HG03354 (cell line): ENCODE measurements at regions not wholly inside any gene's neighbourhood (a gene's known extent, or its start where the extent isn't known, plus 50 kb on each side); places are given as distances from the start of the nearest gene placed in this dataset.
"Not testable (repeated sequence)": the region's sequence is repeated elsewhere in the genome, so short reads cannot be mapped to it uniquely, and the experiment has no call there.

Source experiments
- ATAC-seq: cut with Tn5 transposase; IDR thresholded peaks from one replicate; pipeline ENCODE4 v1.9.1; 2021; ENCODE audit warnings: mild to moderate bottlenecking; ENCODE audit not compliant: unreplicated experiment, poor library complexity, severe bottlenecking

DNA sequence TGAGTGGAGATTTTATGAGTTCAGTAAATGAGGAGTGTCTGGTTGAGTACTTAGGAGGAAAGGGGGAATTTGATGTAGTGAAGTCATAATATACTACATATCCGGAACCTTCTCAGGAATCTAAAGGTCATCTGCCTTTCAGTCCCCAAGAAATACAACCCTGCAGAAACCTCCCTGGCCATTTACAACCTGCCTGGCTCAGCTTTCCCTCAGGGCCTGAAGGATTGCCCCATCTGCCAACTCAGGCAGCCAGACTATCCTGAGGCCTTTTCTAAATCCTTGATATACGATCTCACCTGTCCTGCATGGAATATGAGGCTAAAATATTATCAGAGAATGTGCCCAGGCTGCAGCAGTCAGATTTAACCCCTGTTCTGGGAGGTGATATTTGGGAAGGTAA lies 165.4 kb upstream of the SPOPL start:
- ATAC-seq, result no peak

DNA sequence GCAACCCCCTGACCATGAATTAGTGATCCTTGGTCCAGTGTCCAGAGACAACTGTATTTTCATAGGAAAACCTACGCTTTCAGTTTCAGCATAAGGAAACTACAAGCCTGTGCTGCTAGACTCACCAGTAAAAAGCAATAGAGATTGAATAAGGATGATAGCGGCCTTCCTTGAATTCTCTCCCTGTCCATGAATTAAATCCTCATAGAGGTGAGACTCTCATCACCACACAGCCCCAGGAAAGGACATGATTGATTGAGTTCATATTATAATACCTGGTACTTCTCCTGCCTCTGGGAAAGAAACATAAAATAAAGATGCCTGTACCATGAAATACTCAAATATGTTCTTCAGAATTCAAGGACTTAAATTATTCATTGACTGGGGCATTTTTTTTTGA lies 146.3 kb upstream of the SPOPL start:
- ATAC-seq, result no peak

DNA sequence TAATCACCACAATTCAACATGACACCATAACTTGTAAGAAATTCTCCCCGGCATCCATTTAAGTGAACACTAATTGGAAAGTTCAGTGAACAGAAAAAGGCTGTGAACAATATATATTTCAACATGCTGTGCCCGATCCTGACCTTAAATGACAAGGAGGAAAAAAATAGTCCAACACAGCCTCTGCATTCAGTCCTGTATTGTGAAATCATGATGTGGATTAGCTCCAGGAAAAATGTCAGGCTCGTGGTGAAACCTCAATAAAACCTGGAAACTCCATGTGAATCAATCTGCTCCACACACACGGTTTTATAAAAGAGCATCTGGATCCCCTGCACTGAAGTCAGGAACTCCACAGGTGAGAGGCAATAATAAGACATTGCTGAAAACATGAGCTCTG lies 145.4 kb upstream of the SPOPL start:
- ATAC-seq, result no peak

DNA sequence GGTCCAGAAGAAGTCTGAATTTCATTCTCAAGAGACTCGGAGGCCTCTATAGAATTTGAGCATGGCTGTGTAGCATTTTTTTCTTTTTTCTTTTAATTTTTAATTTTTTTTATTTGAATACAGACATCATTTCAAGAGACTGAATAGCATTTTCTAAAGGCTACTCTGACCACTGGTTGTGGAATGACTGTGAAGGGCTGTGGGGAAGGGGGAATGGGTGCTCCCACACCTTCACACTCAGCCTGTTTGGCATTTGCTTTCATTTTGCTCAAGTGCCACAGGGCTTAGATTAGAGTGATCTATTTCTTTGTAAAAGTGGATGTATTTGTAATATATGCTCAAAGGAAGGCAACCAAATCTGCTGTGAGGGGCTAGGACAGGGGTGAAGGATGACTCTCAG lies 142.0 kb upstream of the SPOPL start:
- peak; percentile 86 for ATAC-seq

DNA sequence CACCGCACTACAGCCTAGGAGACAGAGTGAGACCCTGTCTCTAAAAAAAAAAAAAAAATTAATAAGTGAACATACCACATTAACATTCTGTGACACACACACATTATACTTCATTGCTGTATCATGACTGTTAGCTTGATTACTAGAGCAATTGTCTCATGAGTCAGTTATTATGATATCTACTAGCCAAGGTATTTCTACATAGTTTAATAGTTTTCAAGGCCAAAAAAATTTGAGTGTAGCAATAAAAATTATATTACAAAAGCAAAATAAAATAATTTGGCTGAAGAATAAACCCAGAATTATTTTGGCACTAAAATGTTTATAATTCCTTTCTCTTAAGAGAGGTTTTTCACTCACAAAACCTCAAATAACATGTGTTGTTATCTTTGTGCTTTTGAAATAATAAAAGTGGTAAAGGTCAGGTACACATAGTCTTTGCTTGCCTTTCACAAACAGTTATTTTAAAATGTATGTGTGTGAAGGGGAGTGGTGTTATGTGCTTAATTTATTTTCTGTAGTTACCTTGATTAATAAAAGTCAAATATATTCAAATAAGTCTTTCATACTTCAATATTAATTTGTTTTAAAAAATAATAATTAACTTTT lies 136.9 kb upstream of the SPOPL start:
- no peak for ATAC-seq

DNA sequence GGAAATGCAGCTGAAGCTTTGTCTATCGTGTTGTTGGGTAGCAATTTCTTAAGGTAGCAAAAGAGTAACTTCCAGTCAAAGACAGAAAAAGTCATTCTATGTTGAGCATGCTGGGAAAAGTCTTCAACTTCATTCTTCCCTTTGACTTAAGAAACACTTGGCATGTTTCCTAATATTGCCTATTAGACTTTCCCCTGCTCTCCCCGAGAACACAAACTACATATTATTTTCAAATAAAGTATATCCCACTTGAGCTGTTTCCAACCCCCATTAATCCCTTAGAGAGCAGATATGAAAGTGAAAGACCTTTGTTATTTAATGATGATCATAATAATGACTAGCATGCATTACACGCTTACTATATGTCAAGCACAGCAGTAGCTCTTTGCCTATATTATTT lies 136.0 kb upstream of the SPOPL start:
- ATAC-seq, result no peak

DNA sequence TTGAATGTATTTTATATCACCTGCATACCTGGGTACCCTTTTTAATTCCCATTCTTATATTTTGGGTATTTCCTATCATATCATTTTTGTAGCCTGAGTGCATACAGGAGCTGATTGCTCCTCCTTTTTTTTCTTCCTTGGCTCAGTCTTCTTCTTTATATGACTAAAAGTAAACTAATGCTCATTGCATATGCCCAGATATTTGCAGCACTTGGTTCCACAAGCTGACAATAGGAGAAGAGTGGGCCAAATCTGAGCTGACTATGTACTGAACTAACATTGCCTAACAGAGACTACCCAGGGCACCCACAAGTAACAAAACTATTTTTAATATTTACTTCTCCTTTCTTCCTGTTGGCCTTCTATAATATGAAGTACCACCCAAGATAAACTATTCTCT lies 131.7 kb upstream of the SPOPL start:
- ATAC-seq, result no peak

DNA sequence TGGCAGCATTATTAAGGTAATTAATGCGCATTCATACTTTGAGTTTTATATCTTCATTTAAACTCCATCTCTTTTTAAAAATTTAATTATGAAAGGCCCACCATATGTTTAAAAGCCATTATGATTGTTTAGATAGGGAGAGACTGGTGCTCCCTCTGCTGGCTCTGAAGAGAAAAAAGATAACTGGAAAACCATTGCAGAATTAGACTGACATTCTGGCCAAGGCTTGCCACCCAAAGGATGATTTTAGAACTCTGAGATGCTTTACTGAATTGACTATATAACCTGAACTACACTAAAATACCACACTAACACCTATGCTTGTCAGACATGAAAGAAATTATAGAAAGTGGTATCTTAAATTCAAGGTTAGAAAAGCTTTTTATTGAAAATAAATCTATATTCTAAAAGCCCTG lies 127.6 kb upstream of the SPOPL start:
- peak; percentile 78 for ATAC-seq

DNA sequence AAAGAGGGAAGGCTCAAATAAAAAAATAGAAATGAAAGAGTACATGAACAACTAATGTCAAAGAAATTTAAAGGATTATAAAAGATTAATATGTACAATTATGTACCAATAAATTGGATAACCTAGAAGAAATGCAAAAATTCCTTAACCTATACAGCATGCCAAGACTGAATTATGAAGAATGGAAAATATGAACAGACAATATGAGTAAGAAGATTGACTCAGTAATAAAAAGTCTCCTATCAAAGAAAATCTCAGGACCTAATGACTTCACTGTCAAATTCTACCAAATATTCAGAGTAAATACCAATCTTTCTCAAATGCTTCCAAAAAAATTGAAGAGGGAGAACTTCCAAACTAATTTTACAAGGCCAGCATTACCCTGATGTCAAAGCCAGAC lies 120.2 kb upstream of the SPOPL start:
- ATAC-seq, result no peak

DNA sequence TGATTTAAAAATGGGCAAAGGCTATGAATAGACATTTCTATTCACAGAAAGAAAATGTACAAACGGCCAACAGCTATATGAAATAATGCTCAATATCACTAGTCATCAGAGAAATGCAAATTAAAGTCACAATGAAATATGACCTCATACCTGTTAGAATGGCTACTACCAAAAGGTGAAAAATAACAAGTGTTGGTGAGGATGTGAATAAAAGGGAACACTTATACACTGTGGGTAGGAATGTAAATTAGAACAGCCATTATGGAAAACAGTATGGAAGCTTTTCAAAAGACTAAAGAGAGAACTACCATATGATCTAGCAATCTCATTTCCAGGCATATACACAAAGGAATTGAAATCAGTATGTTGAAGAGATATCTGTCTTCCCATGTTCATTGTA lies 118.9 kb upstream of the SPOPL start:
- no peak for ATAC-seq

DNA sequence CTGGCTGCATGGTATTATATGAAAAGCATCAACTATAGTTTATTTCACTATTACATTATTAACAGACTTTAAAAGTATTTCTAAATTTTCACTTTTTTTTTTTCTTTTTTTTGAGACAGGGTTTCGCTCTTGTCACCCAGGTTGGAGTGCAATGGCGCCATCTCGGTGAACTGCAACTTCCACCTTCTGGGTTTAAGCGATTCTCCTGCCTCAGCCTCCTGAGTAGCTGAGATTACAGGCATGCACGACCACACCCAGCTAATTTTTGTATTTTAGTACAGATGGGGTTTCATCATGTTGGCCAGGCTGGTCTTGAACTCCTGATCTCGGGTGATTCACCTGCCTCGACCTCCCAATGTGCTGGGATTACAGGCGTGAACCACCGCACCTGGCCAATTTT lies 115.4 kb upstream of the SPOPL start:
- not testable (repeated sequence) for ATAC-seq

DNA sequence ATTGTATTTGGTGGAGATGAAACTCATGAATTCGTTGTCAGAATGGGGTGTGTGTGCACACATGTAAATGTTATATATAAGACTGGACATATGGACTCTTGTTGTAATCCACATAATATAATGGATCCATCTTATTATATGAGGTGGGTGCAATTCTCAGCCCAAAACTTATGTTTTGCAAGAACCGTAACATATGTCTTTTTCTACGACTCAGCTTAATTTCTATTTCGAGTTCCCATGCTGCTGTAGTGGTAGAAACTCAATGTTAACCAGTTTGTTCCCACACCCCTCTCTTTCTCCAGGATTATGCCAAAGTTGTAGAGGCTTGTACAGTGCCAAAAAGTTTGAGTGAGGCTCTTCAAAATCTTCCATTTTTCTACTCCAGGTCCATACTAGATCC lies 112.5 kb upstream of the SPOPL start:
- ATAC-seq, result no peak

DNA sequence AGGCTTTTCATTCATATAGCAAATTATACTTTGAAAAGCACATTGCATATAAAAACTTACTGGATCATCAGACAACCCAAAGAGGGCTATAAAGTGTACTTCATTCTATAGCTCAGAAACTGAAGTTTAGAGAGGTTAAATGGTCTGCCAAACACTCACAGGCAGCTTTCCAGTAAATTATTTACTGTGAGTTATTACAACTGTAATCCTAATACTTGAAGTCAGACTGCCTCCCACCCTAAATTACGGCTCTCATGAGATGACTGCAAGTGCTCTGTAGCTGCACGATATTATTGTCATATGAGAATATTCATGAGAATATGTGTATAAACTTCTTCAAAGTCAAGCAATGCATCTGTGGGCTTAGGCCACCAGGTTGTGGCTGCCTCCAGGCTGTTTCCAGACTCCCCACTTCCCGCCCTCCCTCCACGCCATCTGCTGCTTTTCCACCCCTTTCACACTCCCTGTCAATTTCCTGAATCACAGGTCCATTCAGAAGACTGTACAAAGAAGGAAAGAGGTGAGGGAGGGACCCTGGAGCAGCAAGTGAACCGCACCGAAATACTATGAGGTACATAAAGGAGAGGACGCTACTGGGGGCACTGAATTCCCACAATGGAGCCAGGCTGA lies 111.1 kb upstream of the SPOPL start:
- ATAC-seq, result no peak

DNA sequence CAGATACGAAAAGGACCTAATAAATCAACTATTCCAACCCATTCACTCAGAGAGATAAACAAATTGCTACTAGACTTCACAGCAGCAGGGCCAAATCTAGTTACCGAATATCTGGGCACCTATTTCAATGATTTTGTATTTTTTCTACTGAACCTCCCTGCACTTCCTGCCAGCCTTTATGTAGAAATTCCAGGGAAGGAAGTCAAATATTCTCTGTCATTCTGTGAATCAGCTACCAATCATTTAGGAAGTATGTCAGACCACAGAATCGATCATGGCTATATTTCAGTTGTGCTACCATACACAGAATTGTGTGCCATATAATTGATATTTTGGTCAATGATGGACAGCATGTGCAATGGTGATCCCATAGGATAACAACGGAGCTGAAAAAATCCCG lies 109.6 kb upstream of the SPOPL start:
- no peak for ATAC-seq

DNA sequence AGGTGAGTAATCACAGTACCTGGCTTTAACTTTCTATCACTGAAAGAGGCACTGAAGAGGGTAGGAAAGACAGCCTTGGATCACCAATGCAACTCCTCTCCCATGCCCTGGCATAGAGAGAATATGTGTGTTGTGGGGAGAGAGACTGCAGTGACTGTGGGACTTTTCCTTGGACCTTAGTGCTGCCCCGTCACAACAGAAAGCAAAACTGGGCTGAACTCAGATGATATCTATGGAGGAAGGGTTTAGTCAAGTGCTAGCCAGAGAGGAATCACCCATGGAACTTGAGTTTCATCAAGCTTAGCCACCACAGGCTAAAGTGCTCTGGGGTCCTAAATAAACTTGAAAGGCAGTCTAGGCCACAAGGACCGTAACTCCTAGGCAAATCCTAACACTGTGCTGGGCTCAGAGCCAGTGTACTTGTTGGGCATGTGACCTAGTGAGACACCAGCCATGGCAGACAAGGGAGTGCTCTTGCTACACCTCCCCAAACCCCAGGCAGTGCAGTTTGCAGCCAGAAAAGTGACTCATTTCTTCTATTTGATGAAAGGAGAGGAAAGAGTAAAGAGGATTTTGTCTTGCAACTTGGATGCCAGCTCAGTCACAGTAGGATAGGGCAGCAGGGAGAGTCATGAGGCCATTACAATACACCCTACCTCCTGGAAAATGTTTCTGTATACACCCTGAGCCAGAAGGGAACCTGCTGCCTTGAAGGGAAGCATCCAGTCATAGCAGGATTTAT lies 105.8 kb upstream of the SPOPL start:
- no peak for ATAC-seq

DNA sequence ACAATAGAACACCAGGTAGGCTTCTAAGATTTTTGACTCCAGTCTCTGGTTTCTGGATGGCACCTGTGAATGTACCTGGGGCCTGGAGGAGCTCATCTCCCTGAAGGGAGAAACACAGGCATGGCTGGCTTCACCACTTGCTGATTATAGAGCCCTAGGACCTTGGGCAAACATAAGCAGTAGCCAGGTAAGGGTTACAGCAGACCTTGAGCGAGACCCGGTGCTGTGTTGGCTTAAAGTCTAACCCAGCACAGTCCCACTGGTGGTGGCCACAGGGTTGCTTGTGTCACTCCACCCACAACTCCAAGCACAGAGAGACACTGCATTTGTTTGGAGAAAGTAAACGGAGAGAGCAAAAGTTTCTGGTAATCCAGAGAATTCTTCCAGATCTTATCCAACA lies 104.7 kb upstream of the SPOPL start:
- no peak for ATAC-seq

DNA sequence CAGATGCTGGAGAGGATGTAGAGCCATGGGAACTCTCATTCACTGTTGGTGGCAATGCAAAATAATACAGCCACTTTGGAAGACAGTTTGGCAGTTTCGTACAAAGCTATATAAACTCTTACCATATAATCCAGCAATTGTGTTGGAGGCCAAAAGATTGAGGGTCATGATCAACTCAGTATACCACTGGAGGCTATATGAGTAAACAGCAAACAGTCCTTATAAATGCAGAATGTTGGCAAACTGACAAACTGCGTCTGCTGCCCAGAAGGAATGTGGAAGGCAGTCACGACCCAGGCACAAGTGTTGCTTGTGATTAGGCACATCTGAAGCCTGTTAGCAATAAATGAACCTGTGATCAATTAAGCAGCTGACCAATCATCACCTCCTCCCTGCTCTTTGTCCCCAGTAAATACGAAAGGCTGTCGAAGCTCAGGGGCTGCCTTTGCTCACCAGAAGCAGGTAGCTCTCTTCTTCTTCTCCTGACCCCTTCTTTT lies 98.1 kb upstream of the SPOPL start:
- no peak for ATAC-seq

DNA sequence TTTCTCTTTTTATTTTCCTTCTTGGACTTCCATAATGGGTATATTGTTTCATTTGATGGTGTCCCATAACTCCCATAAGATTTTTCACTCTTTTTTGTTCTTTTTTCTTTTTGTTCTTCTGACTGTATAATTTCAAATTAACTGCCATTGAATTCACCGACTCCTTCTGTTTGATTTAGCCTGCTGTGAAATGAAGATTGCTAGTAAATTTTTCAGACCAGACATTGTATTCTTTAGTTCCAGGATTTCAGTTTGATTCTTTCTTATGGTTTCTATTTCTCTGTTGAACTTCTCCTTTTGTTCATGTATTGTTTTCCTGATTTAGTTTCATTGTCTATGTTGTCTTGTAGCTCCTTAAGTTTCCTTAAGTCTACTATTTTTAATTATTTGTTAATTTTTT lies 87.6 kb upstream of the SPOPL start:
- ATAC-seq, result no peak

DNA sequence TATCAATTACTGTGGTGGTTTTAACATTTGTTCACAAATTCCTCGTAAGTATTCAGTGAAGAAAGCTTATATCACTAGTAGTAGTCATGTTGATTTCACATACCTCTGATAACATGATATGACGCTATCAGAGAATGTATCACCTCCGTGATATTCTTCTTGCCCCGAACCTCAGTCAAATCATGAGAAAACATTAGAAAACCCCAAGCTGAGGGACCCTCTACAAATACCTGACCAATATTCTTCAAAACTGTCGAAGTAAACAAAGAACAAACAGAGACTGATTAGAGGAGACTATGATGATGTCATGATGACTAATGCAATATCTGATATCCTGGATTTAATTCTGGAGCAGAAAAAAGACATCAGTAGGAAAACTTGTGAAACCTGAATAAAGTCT lies 85.6 kb upstream of the SPOPL start:
- ATAC-seq, result no peak

DNA sequence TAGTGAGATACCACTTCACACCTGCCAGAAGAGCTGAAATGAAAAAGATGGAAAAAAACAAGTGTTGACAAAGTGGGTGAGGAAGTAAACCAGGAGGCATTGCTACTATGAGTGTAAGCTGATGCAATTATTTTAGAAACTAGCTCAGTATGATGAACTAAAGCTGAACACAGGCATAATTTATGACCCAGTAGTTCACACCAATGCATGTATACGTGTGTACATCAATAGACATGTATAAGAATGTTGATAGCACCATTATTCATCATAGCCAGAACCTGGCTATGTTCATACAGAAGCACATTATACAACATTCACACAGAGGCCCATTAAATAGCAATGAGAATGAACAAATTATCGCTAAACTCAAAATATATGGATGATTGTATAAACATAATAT lies 83.1 kb upstream of the SPOPL start:
- no peak for ATAC-seq

DNA sequence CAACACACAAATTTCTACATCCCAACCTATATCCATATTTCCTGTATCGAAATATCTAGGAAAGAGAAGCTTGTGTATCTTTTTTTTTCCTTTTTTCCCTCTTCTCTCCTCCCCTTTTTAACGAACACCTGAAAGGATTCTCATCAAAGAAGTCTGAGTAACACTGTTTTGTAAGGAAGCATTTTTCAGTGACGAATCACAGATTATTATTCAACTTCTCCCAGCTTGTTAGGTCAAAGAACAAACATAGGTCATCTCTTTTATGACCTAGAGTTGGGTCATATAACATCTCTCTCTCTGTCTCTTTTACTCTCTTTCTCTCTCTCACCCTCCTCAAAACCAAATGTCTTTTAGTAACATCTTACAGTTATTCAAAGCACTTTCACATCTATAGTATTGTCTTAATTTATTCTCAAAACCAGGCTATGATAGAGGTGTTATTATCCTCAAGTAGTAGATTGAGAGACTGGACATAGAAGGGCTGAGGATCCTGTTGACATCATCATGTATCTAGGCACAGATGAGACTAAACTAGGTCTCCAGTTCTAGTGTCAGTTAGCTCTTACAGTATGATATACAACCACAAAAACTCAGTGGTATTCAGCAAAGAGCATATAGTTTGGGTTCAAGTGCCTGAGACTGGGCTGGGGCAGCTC lies 80.1 kb upstream of the SPOPL start:
- no peak for ATAC-seq
